Activated CD8-positive, alpha-beta T cell treated with anti-CD3 and anti-CD28 coated beads, Interleukin-2, amount 10 ng/mL, durations not matched to agents 7 days and 5 days (primary cell): ENCODE measurements at regions not wholly inside any gene's neighbourhood (a gene's known extent, or its start where the extent isn't known, plus 50 kb on each side); places are given as distances from the start of the nearest gene placed in this dataset.

Experiments
- ATAC-seq: fragments of 150-1000 bp; cut with Tn5 transposase; one replicate; pipeline ENCODE4 v1.10.0; 2021; ENCODE audit warnings: moderate library complexity
- CTCF ChIA-PET: fragments of 350-600 bp; sonication (Branson Sonifier 250); formaldehyde crosslinking; loops from one replicate; lab custom pipeline; 2021; ENCODE audit warnings: antibody characterized with exemption; lab: Charles Lee
- POLR2A ChIA-PET: fragments of 350-600 bp; sonication (Branson Sonifier 250); formaldehyde crosslinking; loops from one replicate; lab custom pipeline; 2021; ENCODE audit warnings: antibody characterized with exemption; lab: Charles Lee
- DNase-seq: peaks from one replicate; pipeline ENCODE4 v3.0.0-alpha.2; 2020
- H3K27ac Mint-ChIP-seq: one replicate; pipeline ENCODE4 v1.8.0; 2021; ENCODE audit warnings: mild to moderate bottlenecking, mixed read lengths
- H3K27me3 Mint-ChIP-seq: one replicate; pipeline ENCODE4 v1.8.0; 2021; ENCODE audit warnings: low read depth, mixed read lengths
- H3K36me3 Mint-ChIP-seq: one replicate; pipeline ENCODE4 v1.8.0; 2021; ENCODE audit warnings: low read depth, mixed read lengths
- H3K4me1 Mint-ChIP-seq: one replicate; pipeline ENCODE4 v1.8.0; 2021; ENCODE audit warnings: low read depth, mixed read lengths
- H3K4me3 Mint-ChIP-seq: one replicate; pipeline ENCODE4 v1.8.0; 2021; ENCODE audit warnings: mild to moderate bottlenecking, mixed read lengths
- H3K9me3 Mint-ChIP-seq: one replicate; pipeline ENCODE4 v1.8.0; 2022; ENCODE audit warnings: mixed read lengths; ENCODE audit not compliant: insufficient read depth

- CTCF ChIA-PET, result no interaction called here
- POLR2A ChIA-PET, result no interaction called here
- no peaks in the 10 kb centered on the region for H3K27me3 Mint-ChIP-seq
- ATAC-seq, result no peak
- H3K4me3 Mint-ChIP-seq, result no peak overlapping the region
- no peaks in the 10 kb centered on the region for H3K4me1 Mint-ChIP-seq
- no peaks in the 10 kb centered on the region for H3K9me3 Mint-ChIP-seq
- DNase-seq, result no peak
- no peak overlapping the region for H3K27ac Mint-ChIP-seq
- no peaks in the 10 kb centered on the region for H3K36me3 Mint-ChIP-seq
These were observed 75.7 kb downstream of the MICALL2 start for GRCh38 chr7:1383398-1384112.

GRCh38 chr7:1384113-1384415 is 75.2 kb downstream of the MICALL2 start:
- ChIA-PET CTCF (no interaction called here), POLR2A (no interaction called here)
- no peaks in the 10 kb centered on the region for H3K4me1 Mint-ChIP-seq
- H3K36me3 Mint-ChIP-seq, result no peaks in the 10 kb centered on the region
- H3K27ac Mint-ChIP-seq, result no peak overlapping the region
- H3K4me3 Mint-ChIP-seq, result no peak overlapping the region
- H3K27me3 Mint-ChIP-seq, result no peaks in the 10 kb centered on the region
- DNase-seq, result no peak
- no peaks in the 10 kb centered on the region for H3K9me3 Mint-ChIP-seq
- no peak for ATAC-seq
